ENCODE measurements at regions not wholly inside any gene's neighbourhood (a gene's known extent, or its start where the extent isn't known, plus 50 kb on each side); places are given as distances from the start of the nearest gene placed in this dataset.

GRCh38 chr5:54860321-54860720, 125.1 kb downstream of the ESM1 start:
- in situ Hi-C loops (cut with HindIII; ENCODE audit: low sequenced_read_pairs) = no loop called here

GRCh38 chr5:54859316-54859715, 126.1 kb downstream of the ESM1 start:
- in situ Hi-C loops (cut with HindIII; ENCODE audit: low sequenced_read_pairs) = no loop called here

GRCh38 chr5:54854883-54855581, 130.4 kb downstream of the ESM1 start:
- in situ Hi-C loops (cut with HindIII; ENCODE audit: low sequenced_read_pairs) = no loop called here

- in situ Hi-C loops (cut with HindIII; ENCODE audit: low sequenced_read_pairs) = no loop called here
These were observed 133.4 kb downstream of the ESM1 start for GRCh38 chr5:54852007-54852406.

GRCh38 chr5:54851449-54851848, 133.9 kb downstream of the ESM1 start:
- in situ Hi-C loops (cut with HindIII; ENCODE audit: low sequenced_read_pairs) = no loop called here

GRCh38 chr5:54848581-54848980, 136.8 kb downstream of the ESM1 start:
- in situ Hi-C loops (cut with HindIII; ENCODE audit: low sequenced_read_pairs) = no loop called here

GRCh38 chr5:54845567-54845941, 139.8 kb downstream of the ESM1 start:
- in situ Hi-C loops (cut with HindIII; ENCODE audit: low sequenced_read_pairs) = no loop called here

- in situ Hi-C loops (cut with HindIII; ENCODE audit: low sequenced_read_pairs) = no loop called here
These were observed 140.4 kb downstream of the ESM1 start for GRCh38 chr5:54844905-54845566.

GRCh38 chr5:54844266-54844665, 141.1 kb downstream of the ESM1 start:
- in situ Hi-C loops (cut with HindIII; ENCODE audit: low sequenced_read_pairs) = no loop called here

- in situ Hi-C loops (cut with HindIII; ENCODE audit: low sequenced_read_pairs) = no loop called here
These were observed 143.9 kb downstream of the ESM1 start for GRCh38 chr5:54841481-54841880.

- in situ Hi-C loops (cut with HindIII; ENCODE audit: low sequenced_read_pairs) = no loop called here
These were observed 146.6 kb downstream of the ESM1 start for GRCh38 chr5:54838843-54839242.

- in situ Hi-C loops (cut with HindIII; ENCODE audit: low sequenced_read_pairs) = no loop called here
These were observed 147.4 kb downstream of the ESM1 start for GRCh38 chr5:54837981-54838380.

- in situ Hi-C loops (cut with HindIII; ENCODE audit: low sequenced_read_pairs) = no loop called here
These were observed 148.3 kb downstream of the ESM1 start for GRCh38 chr5:54837093-54837492.

- in situ Hi-C loops (cut with HindIII; ENCODE audit: low sequenced_read_pairs) = no loop called here
These were observed 149.7 kb downstream of the ESM1 start for GRCh38 chr5:54835647-54836046.

- in situ Hi-C loops (cut with HindIII; ENCODE audit: low sequenced_read_pairs) = no loop called here
These were observed 151.1 kb downstream of the ESM1 start for GRCh38 chr5:54834121-54834842.

- in situ Hi-C loops (cut with HindIII; ENCODE audit: low sequenced_read_pairs) = no loop called here
These were observed 151.8 kb downstream of the ESM1 start for GRCh38 chr5:54833590-54833989.

GRCh38 chr5:54832858-54833257, 152.5 kb downstream of the ESM1 start:
- in situ Hi-C loops (cut with HindIII; ENCODE audit: low sequenced_read_pairs) = no loop called here

GRCh38 chr5:54832045-54832444, 153.3 kb downstream of the ESM1 start:
- in situ Hi-C loops (cut with HindIII; ENCODE audit: low sequenced_read_pairs) = no loop called here

GRCh38 chr5:54831233-54831632, 154.2 kb downstream of the ESM1 start:
- in situ Hi-C loops (cut with HindIII; ENCODE audit: low sequenced_read_pairs) = no loop called here

- in situ Hi-C loops (cut with HindIII; ENCODE audit: low sequenced_read_pairs) = no loop called here
These were observed 155.5 kb downstream of the ESM1 start for GRCh38 chr5:54829676-54830535.

- in situ Hi-C loops (cut with HindIII; ENCODE audit: low sequenced_read_pairs) = no loop called here
These were observed 156.3 kb downstream of the ESM1 start for GRCh38 chr5:54829102-54829501.
